PC-3 (cell line): ENCODE measurements at regions not wholly inside any gene's neighbourhood (a gene's known extent, or its start where the extent isn't known, plus 50 kb on each side); places are given as distances from the start of the nearest gene placed in this dataset.

Experiments used
- CTCF ChIP-seq: fragments of 300-600 bp; sonication (generic); conservative IDR thresholded peaks from 2 replicates; pipeline ENCODE4 v1.5.1; 2017; ENCODE audit warnings: antibody characterized with exemption, low read depth, mild to moderate bottlenecking, low read length
- EZH2 ChIP-seq: fragments of 300-600 bp; sonication (generic); IDR thresholded peaks from one replicate; pipeline ENCODE4 v1.6.1; 2017; ENCODE audit warnings: antibody characterized with exemption, mild to moderate bottlenecking, low read length; ENCODE audit not compliant: unreplicated experiment

GRCh38 chr15:70602834-70603560 is 160.4 kb downstream of the UACA start:
- TF ChIP-seq CTCF (no peak), EZH2 (no peak)
